Fibroblast of skin of abdomen (primary cell): ENCODE measurements at regions not wholly inside any gene's neighbourhood (a gene's known extent, or its start where the extent isn't known, plus 50 kb on each side); places are given as distances from the start of the nearest gene placed in this dataset.
"Not testable (repeated sequence)": the region's sequence is repeated elsewhere in the genome, so short reads cannot be mapped to it uniquely, and the experiment has no call there.

Experiments used
- DNase-seq: peaks from one replicate; pipeline ENCODE4 v3.0.0-alpha.2; 2013

GRCh38 chr19:30695171-30695875 is 323.1 kb downstream of the ZNF536 start:
- no peak for DNase-seq

- DNase-seq, result no peak
Measured at GRCh38 chr19:30694156-30694755, 322.1 kb downstream of the ZNF536 start.

GRCh38 chr19:30692879-30693503 is 320.8 kb downstream of the ZNF536 start:
- peak; percentile 12 for DNase-seq

- peak; percentile 63 for DNase-seq
Measured at GRCh38 chr19:30692181-30692811, 320.1 kb downstream of the ZNF536 start.

- DNase-seq, result no peak
Measured at GRCh38 chr19:30691819-30692166, 319.6 kb downstream of the ZNF536 start.

GRCh38 chr19:30690935-30691818 is 319.0 kb downstream of the ZNF536 start:
- no peak for DNase-seq

GRCh38 chr19:30690525-30690924 is 318.3 kb downstream of the ZNF536 start:
- no peak for DNase-seq

- DNase-seq, result no peak
Measured at GRCh38 chr19:30689474-30689873, 317.3 kb downstream of the ZNF536 start.

- DNase-seq, result no peak
Measured at GRCh38 chr19:30688696-30689095, 316.5 kb downstream of the ZNF536 start.

- no peak for DNase-seq
Measured at GRCh38 chr19:30686826-30687566, 314.8 kb downstream of the ZNF536 start.

- DNase-seq, result peak; percentile 54
Measured at GRCh38 chr19:30686176-30686820, 314.1 kb downstream of the ZNF536 start.

GRCh38 chr19:30685426-30686000 is 313.3 kb downstream of the ZNF536 start:
- DNase-seq, result no peak

- DNase-seq, result no peak
Measured at GRCh38 chr19:30684613-30685012, 312.4 kb downstream of the ZNF536 start.

GRCh38 chr19:30682999-30683536 is 310.9 kb downstream of the ZNF536 start:
- DNase-seq, result peak; percentile 86

- no peak for DNase-seq
Measured at GRCh38 chr19:30682146-30682998, 310.2 kb downstream of the ZNF536 start.

GRCh38 chr19:30681162-30682100 is 309.2 kb downstream of the ZNF536 start:
- DNase-seq, result no peak

- not testable (repeated sequence) for DNase-seq
Measured at GRCh38 chr19:30680399-30680798, 308.2 kb downstream of the ZNF536 start.

GRCh38 chr19:30679789-30680188 is 307.6 kb downstream of the ZNF536 start:
- DNase-seq, result no peak
